HEK293 (cell line): ENCODE measurements at regions not wholly inside any gene's neighbourhood (a gene's known extent, or its start where the extent isn't known, plus 50 kb on each side); places are given as distances from the start of the nearest gene placed in this dataset.

ENCODE experiments used
- KLF9 ChIP-seq: fragments of 450-650 bp; formaldehyde crosslinking; IDR thresholded peaks from 2 replicates; pipeline ENCODE4 v1.5.1; 2016; ENCODE audit warnings: missing biosample characterization, missing genetic modification characterization, low read depth
- REPIN1 ChIP-seq: fragments of 450-650 bp; formaldehyde crosslinking; IDR thresholded peaks from 2 replicates; pipeline ENCODE4 v1.5.1; 2017; ENCODE audit warnings: missing biosample characterization, missing genetic modification characterization, low read depth
- ZBTB8A ChIP-seq: fragments of 450-650 bp; formaldehyde crosslinking; IDR thresholded peaks from 2 replicates; pipeline ENCODE4 v1.5.1; 2016; ENCODE audit warnings: missing biosample characterization, missing genetic modification characterization
- ZNF184 ChIP-seq: fragments of 450-650 bp; IDR thresholded peaks from 2 replicates; pipeline ENCODE4 v1.5.1; 2018; ENCODE audit warnings: missing biosample characterization, mild to moderate bottlenecking, missing genetic modification characterization
- ZNF280D ChIP-seq: fragments of 450-650 bp; formaldehyde crosslinking; IDR thresholded peaks from 2 replicates; pipeline ENCODE4 v1.5.1; 2016; ENCODE audit warnings: missing biosample characterization, missing genetic modification characterization

GRCh38 chr1:218643926-218644325 is 298.8 kb downstream of the TGFB2 start:
- no peak for TF ChIP-seq REPIN1 (tag by site-specific recombination)
- no peak for TF ChIP-seq ZBTB8A (tag by site-specific recombination)
- no peak for TF ChIP-seq ZNF184
- TF ChIP-seq ZNF280D (tag by site-specific recombination) = no peak
- no peak for TF ChIP-seq KLF9 (tag by site-specific recombination)
